Retina (tissue), 1 donor: ENCODE measurements at regions not wholly inside any gene's neighbourhood (a gene's known extent, or its start where the extent isn't known, plus 50 kb on each side); places are given as distances from the start of the nearest gene placed in this dataset.
"Not testable (repeated sequence)": the region's sequence is repeated elsewhere in the genome, so short reads cannot be mapped to it uniquely, and the experiment has no call there.

Experiments
- DNase-seq: peaks from one replicate; pipeline ENCODE4 v3.0.0-alpha.2; 2016

GRCh38 chrX:39245024-39245423, 443.8 kb downstream of the MID1IP1 start:
- no peak for DNase-seq

DNA sequence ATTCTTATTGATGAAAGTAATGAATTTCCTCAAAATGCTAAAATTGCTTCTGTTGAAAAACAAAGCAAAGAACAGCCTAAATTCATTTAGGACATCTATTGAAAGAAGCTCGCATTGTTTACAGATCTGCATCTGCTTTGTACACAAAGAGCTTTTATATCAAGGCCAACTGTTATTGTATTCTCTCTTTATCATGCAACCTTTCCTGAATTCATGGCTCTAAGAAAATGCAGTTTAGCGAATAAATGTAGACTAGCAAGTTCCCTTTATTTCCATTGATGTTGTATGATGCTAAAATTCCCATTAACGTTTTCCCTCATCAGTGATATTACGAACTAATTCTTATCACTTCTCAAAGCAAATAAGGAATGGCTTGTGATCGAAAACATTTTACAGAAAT, 446.3 kb downstream of the MID1IP1 start:
- DNase-seq, result no peak

DNA sequence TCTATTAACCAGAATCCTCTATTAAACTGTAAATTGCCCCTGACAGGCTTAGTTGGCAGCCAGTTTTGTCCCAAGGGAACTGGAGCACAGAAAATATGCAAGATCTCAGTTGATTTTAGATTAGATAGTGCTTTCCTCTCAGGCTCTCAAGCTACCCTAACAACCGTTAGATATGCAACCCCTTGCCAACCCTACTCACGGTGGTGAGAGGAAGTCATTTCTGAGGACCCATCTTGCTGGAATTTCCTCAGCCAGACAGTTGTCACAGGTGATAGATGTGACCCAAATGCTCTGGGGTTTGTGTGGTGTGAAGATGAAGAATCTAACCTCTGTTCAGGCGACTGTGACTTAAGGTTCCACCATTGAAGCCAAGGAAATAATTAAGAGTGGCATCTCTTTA, 447.1 kb downstream of the MID1IP1 start:
- DNase-seq, result no peak

DNA sequence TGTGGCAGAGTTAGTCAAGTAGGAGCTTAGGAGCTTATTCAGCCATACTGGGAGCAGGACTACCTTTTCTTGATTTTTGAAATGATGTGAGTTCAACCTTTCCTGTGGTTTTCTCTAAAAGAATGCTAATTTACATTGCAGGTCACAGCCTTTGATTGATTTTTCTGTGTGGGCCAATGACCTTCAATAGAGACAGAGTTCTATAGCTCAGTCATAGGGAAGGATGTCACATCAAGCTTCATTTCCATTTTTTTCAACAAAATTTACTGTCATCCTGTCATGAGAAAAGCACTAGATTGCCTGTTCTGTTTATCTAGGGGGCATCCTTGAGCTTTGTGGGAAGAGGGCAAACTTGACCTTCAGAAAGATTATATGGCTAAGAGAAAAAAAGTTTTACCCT, 448.7 kb downstream of the MID1IP1 start:
- DNase-seq, result no peak

DNA sequence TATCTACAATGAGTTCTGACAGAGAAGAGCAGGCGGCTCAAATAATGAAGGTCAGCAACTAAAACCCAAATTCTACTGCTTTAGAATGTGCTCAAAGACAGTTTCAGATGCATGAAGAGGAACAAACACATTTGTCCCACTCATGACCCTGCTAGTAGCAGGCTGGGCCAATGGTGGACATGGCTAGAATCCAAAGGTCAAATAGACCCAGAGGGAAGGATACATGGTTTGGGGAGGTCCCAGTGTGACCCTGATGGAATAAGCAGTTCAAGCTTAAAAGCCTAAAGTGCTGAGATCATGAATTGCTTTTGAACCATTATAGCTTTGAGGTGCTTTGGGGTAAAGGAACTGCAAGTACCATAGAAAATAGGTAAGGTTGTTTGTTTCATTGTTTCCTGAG, 450.7 kb downstream of the MID1IP1 start:
- no peak for DNase-seq

DNA sequence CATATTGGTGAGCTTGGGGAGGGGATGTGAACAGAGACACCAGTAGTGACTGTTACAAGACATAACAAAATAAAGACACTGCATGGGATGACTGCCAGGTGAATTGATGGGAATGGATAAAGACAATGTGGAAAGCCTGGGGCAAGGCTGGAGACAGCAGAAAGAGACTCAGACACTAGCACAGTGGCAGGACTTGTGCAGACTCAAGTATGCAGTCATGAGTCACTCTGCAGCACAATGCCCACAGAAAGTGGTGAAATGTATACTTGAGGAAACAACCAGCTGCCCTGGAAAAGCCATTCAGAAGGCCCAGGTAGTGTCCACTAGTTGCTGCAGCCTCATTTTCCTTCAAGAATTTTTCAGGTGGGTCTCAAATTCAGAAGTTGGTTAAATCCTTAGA, 452.3 kb downstream of the MID1IP1 start:
- no peak for DNase-seq

DNA sequence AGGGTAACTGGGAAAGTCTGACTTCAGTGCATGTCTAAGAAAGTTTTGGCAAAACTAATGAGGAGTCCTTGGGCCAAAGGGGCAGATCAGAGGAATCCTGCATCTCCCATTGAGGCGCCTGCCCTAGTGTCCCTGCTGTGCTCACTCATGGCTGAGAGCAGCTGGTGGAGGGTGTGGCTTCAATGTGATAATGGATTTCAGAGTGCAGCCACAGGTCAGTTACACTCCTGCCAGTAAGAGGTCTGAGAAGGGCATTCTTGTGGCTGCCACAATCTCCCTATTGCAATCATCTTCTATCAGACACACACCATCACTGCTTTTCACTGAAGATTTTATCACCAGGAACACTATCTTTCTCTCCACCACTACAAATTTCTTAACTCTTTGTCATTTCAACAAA, 457.1 kb downstream of the MID1IP1 start:
- DNase-seq, result peak; percentile 41

DNA sequence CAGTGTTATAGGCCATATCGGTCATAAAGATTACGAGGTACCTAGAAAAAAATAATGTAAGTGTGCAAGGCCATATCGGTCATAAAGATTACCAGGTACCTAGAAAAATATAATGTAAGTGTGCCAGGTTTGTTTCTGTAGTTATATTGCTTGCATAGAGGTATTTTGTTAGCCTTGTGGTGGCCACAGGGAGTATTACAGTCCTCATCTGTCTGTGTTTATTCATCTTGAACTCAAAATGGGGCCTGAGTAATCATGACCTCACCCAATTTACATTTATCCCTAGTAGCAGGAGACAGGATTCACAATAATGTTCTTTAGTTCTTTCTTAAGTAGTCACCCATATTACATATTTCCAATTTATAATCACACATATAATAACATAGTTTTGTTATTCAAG, 459.7 kb downstream of the MID1IP1 start:
- no peak for DNase-seq

GRCh38 chrX:39261446-39262147, 460.3 kb downstream of the MID1IP1 start:
- peak; percentile 28 for DNase-seq

DNA sequence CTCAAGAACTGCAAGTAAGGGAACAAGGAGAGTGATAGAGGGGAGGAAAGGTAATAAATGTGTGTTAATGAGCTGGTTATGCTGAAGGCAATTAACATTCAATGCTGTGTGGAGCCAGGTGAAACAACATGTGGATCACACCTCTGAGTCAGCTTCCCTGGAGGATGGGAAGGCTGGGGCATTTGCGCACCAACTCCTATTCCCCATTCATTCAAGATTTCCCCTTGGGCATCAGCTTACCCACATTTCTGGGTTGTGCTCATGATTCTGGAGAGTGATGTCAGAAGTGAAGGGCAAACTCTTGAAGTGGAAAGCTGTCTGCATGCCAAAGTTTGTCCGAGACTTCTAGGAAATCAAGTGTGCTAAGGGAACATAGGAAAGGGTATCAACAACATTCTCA, 461.4 kb downstream of the MID1IP1 start:
- no peak for DNase-seq

- DNase-seq, result no peak
Measured at GRCh38 chrX:39264023-39264422, 462.8 kb downstream of the MID1IP1 start.

GRCh38 chrX:39267176-39267575, 465.9 kb downstream of the MID1IP1 start:
- DNase-seq, result no peak

DNA sequence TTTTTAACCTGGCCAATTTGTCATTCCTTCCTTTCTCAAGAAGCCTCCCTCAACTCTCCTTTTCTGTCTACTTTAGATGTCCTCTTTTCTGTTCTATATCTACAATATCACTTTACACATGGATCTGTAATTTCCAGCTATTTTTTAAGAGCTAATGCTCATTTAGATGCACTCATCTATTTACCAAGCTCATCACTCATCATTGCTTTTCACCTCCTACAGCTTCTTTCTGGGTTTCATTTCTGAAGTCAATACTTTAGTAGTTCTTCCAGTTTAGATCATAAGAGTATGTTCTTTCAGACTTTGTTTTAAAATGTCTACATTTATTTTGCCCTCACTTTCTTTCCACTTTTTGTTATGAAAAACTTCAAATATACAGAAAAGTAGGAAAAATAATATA, 466.9 kb downstream of the MID1IP1 start:
- DNase-seq, result no peak

GRCh38 chrX:39275500-39276068, 474.3 kb downstream of the MID1IP1 start:
- no peak for DNase-seq

GRCh38 chrX:39277685-39278390, 476.6 kb downstream of the MID1IP1 start:
- DNase-seq, result not testable (repeated sequence)

DNA sequence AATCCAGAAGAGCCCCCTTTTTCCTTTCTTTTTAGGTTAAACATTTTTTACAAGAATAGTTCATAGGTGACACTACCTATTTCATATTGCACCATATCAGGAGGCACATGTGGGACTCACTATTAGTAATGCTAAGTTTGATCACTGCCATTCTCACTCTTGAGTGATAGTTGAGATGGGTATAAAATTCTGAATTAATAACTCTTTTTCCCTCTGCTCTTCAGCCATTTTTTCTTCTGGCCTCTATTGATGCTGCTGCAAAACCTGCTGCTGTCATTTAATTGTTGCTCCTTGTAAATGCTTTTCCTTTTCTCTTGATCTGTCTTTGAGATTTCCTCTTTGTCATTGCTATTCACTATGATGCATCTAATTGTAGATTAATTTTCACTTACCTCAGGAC, 482.0 kb downstream of the MID1IP1 start:
- no peak for DNase-seq

DNA sequence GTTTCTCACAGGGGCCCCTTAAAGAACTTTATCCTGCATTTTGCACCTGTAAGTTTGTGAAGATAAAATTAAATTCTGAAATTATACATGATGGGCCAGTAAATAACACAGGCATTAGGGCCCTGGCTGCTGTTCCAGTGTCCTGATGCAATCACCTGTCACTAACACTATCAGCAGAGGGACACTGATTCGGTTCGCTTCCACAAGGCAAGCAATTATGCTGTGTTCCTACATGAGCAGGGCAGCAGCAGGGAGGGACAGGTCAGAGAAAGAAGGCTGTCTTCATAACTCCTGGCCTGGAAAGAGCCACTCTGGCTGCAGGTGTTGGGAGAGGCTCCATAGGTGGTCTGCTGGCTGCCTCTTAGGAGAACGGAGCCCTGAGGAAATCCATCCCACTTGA, 487.3 kb downstream of the MID1IP1 start:
- no peak for DNase-seq

DNA sequence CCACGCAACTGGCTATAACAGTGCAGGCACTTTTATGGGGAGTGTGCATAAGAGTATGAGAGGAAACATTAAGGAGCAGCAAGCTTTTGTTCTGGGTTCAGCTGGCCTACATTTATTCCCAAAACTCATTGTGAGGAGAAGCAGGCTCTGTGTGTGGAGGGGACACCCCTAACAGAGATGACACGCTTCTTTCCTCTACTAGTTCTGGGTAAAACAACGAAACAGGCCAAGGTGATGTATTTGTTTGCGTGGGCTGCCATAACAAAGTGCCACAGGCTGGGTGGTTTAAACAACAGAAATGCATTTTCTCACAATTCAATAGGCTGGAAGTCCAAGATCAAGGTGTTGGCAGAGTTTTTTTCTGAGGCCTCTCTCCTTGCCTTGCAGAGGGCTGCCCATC, 488.6 kb downstream of the MID1IP1 start:
- DNase-seq, result no peak

DNA sequence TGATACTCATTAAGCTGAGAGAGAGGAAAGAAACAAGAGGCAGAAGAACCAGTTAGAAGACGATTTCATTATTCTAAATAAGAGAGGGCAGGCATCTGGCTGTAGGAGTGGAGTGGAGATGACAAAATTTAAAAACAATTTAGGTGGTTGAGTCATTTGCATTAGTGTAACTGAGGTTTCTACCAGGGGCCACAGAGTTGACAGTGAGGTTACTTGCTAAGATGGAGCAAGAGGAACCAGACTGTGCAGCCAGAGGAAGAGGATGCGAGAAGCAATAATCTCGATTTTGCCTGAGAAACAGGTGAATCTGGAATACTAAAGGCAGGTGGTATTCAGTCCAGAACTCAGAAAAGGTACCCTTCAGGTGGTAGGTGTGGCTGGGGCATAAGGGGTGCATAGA, 491.9 kb downstream of the MID1IP1 start:
- DNase-seq, result no peak

DNA sequence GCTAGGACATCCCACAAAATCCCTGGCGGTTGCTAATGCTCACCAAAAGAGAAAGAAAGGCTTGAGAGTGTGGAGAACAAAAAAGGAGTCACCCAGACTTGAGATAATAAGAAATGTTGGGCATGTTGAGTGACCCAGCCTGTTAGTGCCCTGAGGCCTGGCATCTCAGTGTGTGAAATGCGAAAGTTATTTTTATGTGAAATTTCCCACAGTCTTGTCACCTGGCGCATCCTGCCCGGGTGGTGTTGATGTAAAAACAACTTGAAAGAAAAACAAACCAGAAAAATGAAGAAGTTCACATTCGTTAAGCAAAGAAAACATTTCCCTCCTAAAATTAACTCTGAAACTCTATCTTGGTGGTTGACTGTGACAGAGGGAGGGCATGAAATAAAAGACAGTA, 495.2 kb downstream of the MID1IP1 start:
- DNase-seq, result no peak

- DNase-seq, result no peak
Measured at GRCh38 chrX:39298821-39299220, 497.6 kb downstream of the MID1IP1 start.

GRCh38 chrX:39299615-39300014, 498.4 kb downstream of the MID1IP1 start:
- no peak for DNase-seq

- DNase-seq, result no peak
Measured at GRCh38 chrX:39301036-39301435, 499.8 kb downstream of the MID1IP1 start.

- no peak for DNase-seq
Measured at GRCh38 chrX:39302838-39303237, 501.6 kb downstream of the MID1IP1 start.
